ENCODE measurements at regions not wholly inside any gene's neighbourhood (a gene's known extent, or its start where the extent isn't known, plus 50 kb on each side); places are given as distances from the start of the nearest gene placed in this dataset.

- no peak for DNase-seq (ENCODE audit: low read depth)
These were observed 437.3 kb downstream of the METTL15 start for GRCh38 chr11:28545536-28545935.

GRCh38 chr11:28542561-28542960, 434.4 kb downstream of the METTL15 start:
- no peak for DNase-seq (ENCODE audit: low read depth)

GRCh38 chr11:28539239-28540030, 431.2 kb downstream of the METTL15 start:
- DNase-seq (ENCODE audit: low read depth) = no peak

- no peak for DNase-seq (ENCODE audit: low read depth)
These were observed 429.6 kb downstream of the METTL15 start for GRCh38 chr11:28537822-28538221.

GRCh38 chr11:28536504-28537267, 428.5 kb downstream of the METTL15 start:
- no peak for DNase-seq (ENCODE audit: low read depth)

GRCh38 chr11:28535677-28536076, 427.5 kb downstream of the METTL15 start:
- no peak for DNase-seq (ENCODE audit: low read depth)

GRCh38 chr11:28529540-28530410, 421.6 kb downstream of the METTL15 start:
- DNase-seq (ENCODE audit: low read depth) = peak; percentile 48

GRCh38 chr11:28529046-28529445, 420.9 kb downstream of the METTL15 start:
- DNase-seq (ENCODE audit: low read depth) = no peak

GRCh38 chr11:28528217-28528616, 420.0 kb downstream of the METTL15 start:
- DNase-seq (ENCODE audit: low read depth) = no peak

GRCh38 chr11:28526406-28526751, 418.2 kb downstream of the METTL15 start:
- peak; percentile 8 for DNase-seq (ENCODE audit: low read depth)

GRCh38 chr11:28525636-28526405, 417.6 kb downstream of the METTL15 start:
- no peak for DNase-seq (ENCODE audit: low read depth)

- no peak for DNase-seq (ENCODE audit: low read depth)
These were observed 415.9 kb downstream of the METTL15 start for GRCh38 chr11:28524098-28524497.

GRCh38 chr11:28521075-28521474, 412.9 kb downstream of the METTL15 start:
- DNase-seq (ENCODE audit: low read depth) = no peak

- no peak for DNase-seq (ENCODE audit: low read depth)
These were observed 412.1 kb downstream of the METTL15 start for GRCh38 chr11:28520291-28520690.

- DNase-seq (ENCODE audit: low read depth) = no peak
These were observed 410.6 kb downstream of the METTL15 start for GRCh38 chr11:28518825-28519224.

GRCh38 chr11:28517621-28518020, 409.4 kb downstream of the METTL15 start:
- no peak for DNase-seq (ENCODE audit: low read depth)

GRCh38 chr11:28514391-28514790, 406.2 kb downstream of the METTL15 start:
- DNase-seq (ENCODE audit: low read depth) = no peak

GRCh38 chr11:28512143-28512756, 404.1 kb downstream of the METTL15 start:
- no peak for DNase-seq (ENCODE audit: low read depth)

- DNase-seq (ENCODE audit: low read depth) = no peak
These were observed 397.0 kb downstream of the METTL15 start for GRCh38 chr11:28505232-28505631.

- DNase-seq (ENCODE audit: low read depth) = no peak
These were observed 396.4 kb downstream of the METTL15 start for GRCh38 chr11:28504555-28505110.

Measured in HT1080 (cell line).